ENCODE measurements at regions not wholly inside any gene's neighbourhood (a gene's known extent, or its start where the extent isn't known, plus 50 kb on each side); places are given as distances from the start of the nearest gene placed in this dataset.

DNA sequence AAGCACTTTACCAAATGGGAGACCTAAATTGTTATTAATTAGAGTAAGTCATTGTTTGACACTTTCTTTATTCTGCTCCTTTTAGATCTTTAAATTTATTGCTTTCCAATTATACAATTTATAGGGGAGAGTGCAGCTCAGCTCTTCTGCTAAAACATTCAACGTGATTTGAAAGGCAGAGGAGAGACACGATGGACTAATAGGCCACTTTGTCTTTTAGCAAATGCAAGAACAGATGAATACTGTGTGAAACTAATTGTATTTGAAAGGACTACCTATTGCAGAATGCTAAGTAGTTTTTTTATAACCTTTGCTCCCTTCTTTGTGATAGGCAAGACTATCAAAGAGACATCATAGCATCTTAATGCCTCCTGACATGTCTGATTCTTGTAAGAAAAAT, 320.4 kb upstream of the KLF3 start:
- FAIRE-seq (no peak), DNase-seq (no peak)
- Histone ChIP-seq H3K27ac (ENCODE audit: low read depth in 2 of 2, low read length in 2 of 2) (no peak overlapping the region), H3K27me3 (ENCODE audit: control insufficient read depth, insufficient read depth, low read length) (no peaks in the 10 kb centered on the region), H3K36me3 (ENCODE audit: control insufficient read depth in 2 of 3, insufficient read depth in 3 of 3, low read length in 3 of 3) (no peaks in the 10 kb centered on the region), H3K4me1 (ENCODE audit: control insufficient read depth in 2 of 3, insufficient read depth in 2 of 3, low read depth in 1 of 3, low read length in 3 of 3) (no peaks in the 10 kb centered on the region), H3K4me3 (ENCODE audit: low read length in 3 of 3) (no peak overlapping the region), H3K9ac (ENCODE audit: low read length in 3 of 3) (no peak overlapping the region), H3K9me3 (ENCODE audit: control insufficient read depth in 2 of 3, insufficient read depth in 1 of 3, low read length in 3 of 3) (peaks cover 0 to 4% (median 0%) of the 10 kb centered on the region in 3 donors)
- TF ChIP-seq, protein P1, sequence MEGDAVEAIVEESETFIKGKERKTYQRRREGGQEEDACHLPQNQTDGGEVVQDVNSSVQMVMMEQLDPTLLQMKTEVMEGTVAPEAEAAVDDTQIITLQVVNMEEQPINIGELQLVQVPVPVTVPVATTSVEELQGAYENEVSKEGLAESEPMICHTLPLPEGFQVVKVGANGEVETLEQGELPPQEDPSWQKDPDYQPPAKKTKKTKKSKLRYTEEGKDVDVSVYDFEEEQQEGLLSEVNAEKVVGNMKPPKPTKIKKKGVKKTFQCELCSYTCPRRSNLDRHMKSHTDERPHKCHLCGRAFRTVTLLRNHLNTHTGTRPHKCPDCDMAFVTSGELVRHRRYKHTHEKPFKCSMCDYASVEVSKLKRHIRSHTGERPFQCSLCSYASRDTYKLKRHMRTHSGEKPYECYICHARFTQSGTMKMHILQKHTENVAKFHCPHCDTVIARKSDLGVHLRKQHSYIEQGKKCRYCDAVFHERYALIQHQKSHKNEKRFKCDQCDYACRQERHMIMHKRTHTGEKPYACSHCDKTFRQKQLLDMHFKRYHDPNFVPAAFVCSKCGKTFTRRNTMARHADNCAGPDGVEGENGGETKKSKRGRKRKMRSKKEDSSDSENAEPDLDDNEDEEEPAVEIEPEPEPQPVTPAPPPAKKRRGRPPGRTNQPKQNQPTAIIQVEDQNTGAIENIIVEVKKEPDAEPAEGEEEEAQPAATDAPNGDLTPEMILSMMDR (IDR thresholded peaks at IDR 0.05; ENCODE audit: borderline replicate concordance, extremely low read depth, insufficient read depth): no peak
- intact Hi-C loops (cut with DNase I): no loop called here

DNA sequence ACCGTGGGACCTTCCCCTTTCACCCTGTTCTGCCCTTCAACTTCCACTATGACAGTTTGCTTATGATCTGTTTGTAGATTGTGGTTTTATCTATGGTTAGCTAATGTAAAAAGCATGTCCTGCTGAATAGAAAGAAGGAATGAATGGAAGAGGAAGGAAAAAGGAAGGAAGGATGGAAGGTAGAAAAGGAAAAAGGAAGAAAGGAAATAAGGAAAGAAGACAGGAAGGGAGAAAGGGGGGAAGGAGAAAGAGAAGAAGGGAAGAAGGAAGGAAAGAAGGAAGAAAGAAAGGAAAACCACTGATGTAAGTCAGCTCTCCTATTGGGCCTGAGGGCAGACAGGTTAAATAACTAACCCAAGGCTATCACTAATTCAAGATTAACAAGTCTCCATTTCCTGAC, 319.1 kb upstream of the KLF3 start:
- DNase-seq (no peak), FAIRE-seq (no peak)
- H3K36me3 ChIP-seq (ENCODE audit: control insufficient read depth in 2 of 3, insufficient read depth in 3 of 3, low read length in 3 of 3): no peaks in the 10 kb centered on the region
- intact Hi-C loops (cut with DNase I): no loop called here
- H3K27me3 ChIP-seq (ENCODE audit: control insufficient read depth, insufficient read depth, low read length): no peaks in the 10 kb centered on the region
- no peak overlapping the region for H3K27ac ChIP-seq (ENCODE audit: low read depth in 2 of 2, low read length in 2 of 2)
- TF ChIP-seq, protein P1 (IDR thresholded peaks at IDR 0.05; ENCODE audit: borderline replicate concordance, extremely low read depth, insufficient read depth): no peak
- no peaks in the 10 kb centered on the region for H3K4me1 ChIP-seq (ENCODE audit: control insufficient read depth in 2 of 3, insufficient read depth in 2 of 3, low read depth in 1 of 3, low read length in 3 of 3)
- H3K9ac ChIP-seq (ENCODE audit: low read length in 3 of 3): no peak overlapping the region
- H3K4me3 ChIP-seq (ENCODE audit: low read length in 3 of 3): no peak overlapping the region
- peaks cover 0 to 4% (median 0%) of the 10 kb centered on the region in 3 donors for H3K9me3 ChIP-seq (ENCODE audit: control insufficient read depth in 2 of 3, insufficient read depth in 1 of 3, low read length in 3 of 3)

DNA sequence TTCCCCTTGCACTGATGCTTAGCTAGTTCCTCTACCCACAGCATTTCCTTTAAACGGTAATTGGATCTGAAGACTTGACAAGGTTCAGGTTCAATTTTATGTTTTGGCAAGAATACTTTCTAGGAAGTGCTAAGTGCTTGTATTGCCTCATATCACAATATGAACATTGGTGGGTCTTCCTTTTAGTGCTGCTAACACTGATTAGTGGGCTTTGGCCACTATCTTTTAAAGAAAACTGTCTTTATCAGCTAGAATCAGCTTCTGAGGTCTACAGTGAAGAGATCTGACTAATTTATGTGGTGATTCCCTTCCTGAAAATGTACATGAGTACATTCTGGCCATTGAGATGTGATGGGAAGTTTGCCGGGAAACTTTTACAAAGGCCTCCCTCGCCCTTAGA, 316.7 kb upstream of the KLF3 start:
- FAIRE-seq (no peak), DNase-seq (no peak)
- Histone ChIP-seq H3K9ac (ENCODE audit: low read length in 3 of 3) (no peak overlapping the region), H3K27me3 (ENCODE audit: control insufficient read depth, insufficient read depth, low read length) (no peaks in the 10 kb centered on the region), H3K36me3 (ENCODE audit: control insufficient read depth in 2 of 3, insufficient read depth in 3 of 3, low read length in 3 of 3) (no peaks in the 10 kb centered on the region), H3K9me3 (ENCODE audit: control insufficient read depth in 2 of 3, insufficient read depth in 1 of 3, low read length in 3 of 3) (peaks cover 0 to 4% (median 0%) of the 10 kb centered on the region in 3 donors), H3K4me1 (ENCODE audit: control insufficient read depth in 2 of 3, insufficient read depth in 2 of 3, low read depth in 1 of 3, low read length in 3 of 3) (no peaks in the 10 kb centered on the region), H3K4me3 (ENCODE audit: low read length in 3 of 3) (no peak overlapping the region), H3K27ac (ENCODE audit: low read depth in 2 of 2, low read length in 2 of 2) (no peak overlapping the region)
- intact Hi-C loops (cut with DNase I): no loop called here
- TF ChIP-seq, protein P1 (IDR thresholded peaks at IDR 0.05; ENCODE audit: borderline replicate concordance, extremely low read depth, insufficient read depth): no peak

DNA sequence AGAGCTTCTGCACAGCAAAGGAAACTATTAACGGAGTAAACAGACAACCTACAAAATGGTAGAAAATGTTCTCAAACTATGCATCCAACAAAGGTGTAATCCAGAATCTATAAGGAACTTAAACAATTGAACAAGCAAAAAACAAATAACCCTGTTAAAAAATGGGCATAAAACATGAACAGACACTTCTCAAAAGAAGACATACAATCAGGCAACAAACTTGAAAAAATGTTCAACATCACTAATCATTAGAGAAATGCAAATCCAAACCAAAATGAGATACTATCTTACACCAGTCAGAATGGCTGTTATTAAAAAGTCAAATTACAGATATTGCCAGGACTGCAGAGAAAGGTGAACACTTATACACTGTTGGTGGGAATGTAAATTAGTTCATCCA, 309.6 kb upstream of the KLF3 start:
- Histone ChIP-seq H3K4me1 (ENCODE audit: control insufficient read depth in 2 of 3, insufficient read depth in 2 of 3, low read depth in 1 of 3, low read length in 3 of 3) (no peaks in the 10 kb centered on the region), H3K9me3 (ENCODE audit: control insufficient read depth in 2 of 3, insufficient read depth in 1 of 3, low read length in 3 of 3) (peaks cover 0 to 4% (median 0%) of the 10 kb centered on the region in 3 donors), H3K27ac (ENCODE audit: low read depth in 2 of 2, low read length in 2 of 2) (no peak overlapping the region), H3K9ac (ENCODE audit: low read length in 3 of 3) (no peak overlapping the region), H3K4me3 (ENCODE audit: low read length in 3 of 3) (no peak overlapping the region), H3K27me3 (ENCODE audit: control insufficient read depth, insufficient read depth, low read length) (no peaks in the 10 kb centered on the region), H3K36me3 (ENCODE audit: control insufficient read depth in 2 of 3, insufficient read depth in 3 of 3, low read length in 3 of 3) (no peaks in the 10 kb centered on the region)
- DNase-seq (no peak), FAIRE-seq (no peak)
- TF ChIP-seq, protein P1 (IDR thresholded peaks at IDR 0.05; ENCODE audit: borderline replicate concordance, extremely low read depth, insufficient read depth): no peak
- intact Hi-C loops (cut with DNase I): no loop called here

Measured in kidney (tissue), 13 donors.